22Rv1 (cell line): ENCODE measurements at regions not wholly inside any gene's neighbourhood (a gene's known extent, or its start where the extent isn't known, plus 50 kb on each side); places are given as distances from the start of the nearest gene placed in this dataset.

Experiments used
- H3K27ac ChIP-seq: fragments of 450-650 bp; 2 replicates; pipeline ENCODE4 v1.5.1; 2017
- ZFX ChIP-seq: fragments of 450-650 bp; IDR thresholded peaks from 2 replicates; pipeline ENCODE4 v1.6.1; 2017; ENCODE audit warnings: antibody characterized with exemption, borderline replicate concordance
- TF ChIP-seq, protein P1 (sequence below): fragments of 450-650 bp; IDR thresholded peaks from 2 replicates; pipeline ENCODE4 v1.5.1; 2017; ENCODE audit warnings: mild to moderate bottlenecking

DNA sequence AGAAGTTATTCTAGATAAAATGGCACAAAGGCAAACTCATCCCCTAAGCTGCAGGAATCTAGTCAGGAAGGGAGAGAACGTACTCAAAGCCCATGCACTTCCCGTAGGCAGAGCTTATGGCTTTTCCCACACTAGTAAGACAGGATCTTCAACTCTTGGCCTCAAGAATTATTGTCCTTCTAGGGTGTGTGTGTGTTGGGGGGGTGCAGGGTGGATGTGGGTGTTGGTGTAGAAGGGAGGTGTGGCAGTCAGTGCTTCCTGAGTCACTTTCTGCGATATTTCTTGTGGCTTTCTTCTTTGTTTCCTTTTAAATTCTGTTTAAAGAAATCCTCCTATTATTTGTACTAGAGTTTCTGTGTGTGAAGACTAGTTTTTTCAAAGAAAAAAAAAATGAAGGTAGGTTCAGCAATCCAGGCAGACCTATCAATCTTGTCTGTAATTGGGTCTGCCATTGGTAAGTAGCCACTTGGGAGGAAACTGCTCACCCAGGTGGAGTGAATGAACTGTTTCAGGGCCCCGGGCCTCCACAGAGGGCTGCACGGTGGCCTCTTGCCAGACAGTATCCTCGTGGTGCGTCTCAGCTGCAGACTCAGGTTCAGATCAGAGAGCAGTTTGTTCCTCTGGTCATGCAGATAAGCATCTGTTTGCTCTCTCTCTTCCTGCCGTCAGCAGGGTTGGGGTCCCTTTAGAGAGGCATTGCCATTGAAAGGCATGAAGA is 131.9 kb downstream of the NPR3 start:
- TF ChIP-seq, protein P1, sequence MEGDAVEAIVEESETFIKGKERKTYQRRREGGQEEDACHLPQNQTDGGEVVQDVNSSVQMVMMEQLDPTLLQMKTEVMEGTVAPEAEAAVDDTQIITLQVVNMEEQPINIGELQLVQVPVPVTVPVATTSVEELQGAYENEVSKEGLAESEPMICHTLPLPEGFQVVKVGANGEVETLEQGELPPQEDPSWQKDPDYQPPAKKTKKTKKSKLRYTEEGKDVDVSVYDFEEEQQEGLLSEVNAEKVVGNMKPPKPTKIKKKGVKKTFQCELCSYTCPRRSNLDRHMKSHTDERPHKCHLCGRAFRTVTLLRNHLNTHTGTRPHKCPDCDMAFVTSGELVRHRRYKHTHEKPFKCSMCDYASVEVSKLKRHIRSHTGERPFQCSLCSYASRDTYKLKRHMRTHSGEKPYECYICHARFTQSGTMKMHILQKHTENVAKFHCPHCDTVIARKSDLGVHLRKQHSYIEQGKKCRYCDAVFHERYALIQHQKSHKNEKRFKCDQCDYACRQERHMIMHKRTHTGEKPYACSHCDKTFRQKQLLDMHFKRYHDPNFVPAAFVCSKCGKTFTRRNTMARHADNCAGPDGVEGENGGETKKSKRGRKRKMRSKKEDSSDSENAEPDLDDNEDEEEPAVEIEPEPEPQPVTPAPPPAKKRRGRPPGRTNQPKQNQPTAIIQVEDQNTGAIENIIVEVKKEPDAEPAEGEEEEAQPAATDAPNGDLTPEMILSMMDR, result no peak
- no peak for TF ChIP-seq ZFX

DNA sequence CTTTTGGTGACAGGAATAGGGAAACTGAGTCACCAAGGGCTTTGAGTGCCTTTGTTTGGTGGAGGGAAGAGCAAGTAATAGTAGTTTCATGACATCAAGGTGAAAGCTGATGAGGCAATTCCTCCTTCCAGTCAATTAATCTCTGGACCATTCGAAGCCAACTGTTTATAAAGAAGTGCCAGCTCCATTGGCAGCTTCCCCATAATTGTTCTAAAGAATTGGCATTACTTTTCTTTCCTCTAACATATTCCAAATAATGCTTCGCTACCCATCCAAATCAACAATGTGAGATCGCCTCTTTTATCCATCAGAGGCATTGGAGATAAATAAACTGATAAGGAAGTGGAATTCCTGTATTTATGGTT is 132.4 kb downstream of the NPR3 start:
- no peak overlapping the region for H3K27ac ChIP-seq
- TF ChIP-seq ZFX, result no peak
- TF ChIP-seq, protein P1, result no peak

More for the DNA sequence above, 131.9 kb downstream of the NPR3 start:
- no peak overlapping the region for H3K27ac ChIP-seq

DNA sequence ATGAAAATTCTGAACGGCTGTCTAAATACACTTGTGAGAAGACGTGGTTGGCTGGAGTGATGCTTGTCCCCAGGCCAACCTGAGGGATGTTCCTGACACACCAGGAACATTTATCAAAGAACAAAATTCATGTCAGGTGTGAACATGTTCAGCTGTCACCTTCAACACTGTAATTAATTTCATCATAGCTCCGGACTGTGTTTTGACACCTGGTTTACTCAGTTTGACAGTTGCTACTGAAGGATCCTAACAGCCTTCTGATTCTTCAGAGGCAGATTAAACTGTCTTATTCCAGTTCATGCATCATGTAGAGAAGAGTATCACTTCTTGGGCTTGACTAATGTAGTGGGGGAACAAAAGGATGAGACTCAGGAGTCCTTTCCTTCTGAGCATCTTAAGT is 134.1 kb downstream of the NPR3 start:
- TF ChIP-seq, protein P1, result no peak
- TF ChIP-seq ZFX, result no peak
- no peak overlapping the region for H3K27ac ChIP-seq

DNA sequence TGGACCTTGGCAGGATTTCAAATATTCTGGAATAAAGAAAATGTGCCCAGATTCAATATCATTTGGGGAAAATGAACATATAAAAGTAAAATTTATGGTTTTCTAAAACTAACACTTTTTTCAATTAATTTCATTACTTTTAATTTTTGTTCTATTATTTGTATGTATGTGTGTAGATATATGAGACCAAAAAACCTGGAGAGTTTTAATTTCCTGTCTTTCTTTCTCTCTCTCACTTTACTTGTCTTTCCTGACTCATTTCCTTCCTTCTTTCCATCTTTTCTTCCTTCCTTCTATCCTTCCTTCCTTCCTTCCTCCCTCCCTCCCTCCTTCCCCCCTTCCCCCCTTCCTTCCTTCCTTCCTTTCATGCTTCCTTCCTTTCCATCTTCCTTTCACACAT is 137.0 kb downstream of the NPR3 start:
- TF ChIP-seq ZFX, result no peak
- TF ChIP-seq, protein P1, result no peak
- H3K27ac ChIP-seq, result no peak overlapping the region

- no peak for TF ChIP-seq ZFX
- TF ChIP-seq, protein P1, result no peak
- H3K27ac ChIP-seq, result no peak overlapping the region
Measured at GRCh38 chr5:32848681-32849080, 137.6 kb downstream of the NPR3 start.

DNA sequence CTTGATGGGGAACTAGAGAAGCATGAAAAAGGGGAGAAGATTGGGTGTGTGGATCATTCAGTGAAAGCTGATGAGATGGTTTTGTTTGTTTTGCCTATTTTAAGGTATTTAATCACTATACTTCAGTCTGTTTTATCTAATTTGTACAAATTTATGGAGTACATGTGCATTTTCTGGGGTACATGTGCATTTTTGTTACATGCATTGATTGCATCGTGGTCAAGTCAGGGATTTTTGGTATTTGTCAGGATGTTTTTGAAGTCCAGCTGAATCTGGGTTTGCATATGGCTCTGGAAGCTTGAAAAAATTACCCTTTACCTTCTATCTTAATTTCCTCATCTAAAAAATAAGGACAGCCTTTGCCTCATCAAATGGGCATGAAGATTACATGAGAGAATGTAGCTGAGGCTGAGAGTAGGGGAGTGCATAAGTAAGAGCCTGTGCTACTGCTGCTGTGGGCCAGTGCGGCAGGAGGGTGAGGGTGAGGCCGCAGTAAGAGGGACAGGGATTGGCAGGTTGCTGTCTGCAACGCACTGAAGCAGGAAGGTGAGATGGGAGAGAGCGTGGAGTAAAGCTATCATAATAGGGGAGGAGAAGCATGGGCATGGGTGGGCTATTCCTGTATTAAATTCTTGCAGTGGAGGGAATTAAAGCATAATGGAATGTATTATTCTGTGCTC is 139.8 kb downstream of the NPR3 start:
- TF ChIP-seq ZFX, result no peak
- TF ChIP-seq, protein P1, result no peak
- H3K27ac ChIP-seq, result no peak overlapping the region

DNA sequence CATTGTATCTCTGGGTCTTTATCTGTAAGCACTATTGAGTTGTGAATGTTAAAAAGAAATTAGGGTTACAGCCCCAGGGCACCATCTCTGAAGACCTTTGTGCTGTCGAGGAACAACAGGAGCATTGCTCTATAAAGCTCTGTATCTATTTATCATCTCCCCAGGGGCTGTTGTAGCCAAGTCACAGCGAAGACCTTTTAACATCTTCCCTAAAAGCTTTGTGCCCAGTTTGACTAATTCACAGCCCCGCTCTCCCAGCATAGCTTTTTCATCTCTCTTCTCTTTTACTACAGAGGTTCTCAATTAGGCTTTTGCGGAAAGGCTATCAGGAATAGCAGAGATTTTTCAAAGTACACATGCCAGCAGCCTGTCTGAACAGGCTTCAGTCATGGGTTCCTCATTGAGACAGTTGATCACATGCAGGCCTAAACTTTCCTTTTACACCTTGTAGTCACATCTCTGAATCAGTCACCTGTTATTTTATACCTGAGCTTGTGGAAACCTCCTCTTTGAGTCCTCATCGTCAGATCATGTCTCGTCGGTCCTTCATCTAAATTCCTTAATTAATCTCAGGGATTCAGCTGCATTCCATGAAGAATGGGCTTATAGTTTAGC is 140.5 kb downstream of the NPR3 start:
- H3K27ac ChIP-seq, result no peak overlapping the region
- TF ChIP-seq ZFX, result no peak
- TF ChIP-seq, protein P1, result no peak
